ENCODE measurements at regions not wholly inside any gene's neighbourhood (a gene's known extent, or its start where the extent isn't known, plus 50 kb on each side); places are given as distances from the start of the nearest gene placed in this dataset.

- DNase-seq: peak; percentile 28
Observed at GRCh38 chr5:160175438-160176218, 53.7 kb upstream of the FABP6 start.

- no peak for DNase-seq
Observed at GRCh38 chr5:160174780-160175437, 54.4 kb upstream of the FABP6 start.

GRCh38 chr5:160174290-160174689 lies 55.0 kb upstream of the FABP6 start:
- no peak for DNase-seq

GRCh38 chr5:160171666-160172065 lies 52.4 kb upstream of the PWWP2A start:
- DNase-seq: peak; percentile 79

GRCh38 chr5:160169326-160169725 lies 50.1 kb upstream of the PWWP2A start:
- no peak for DNase-seq

All from NCI-H524 treated with DMSO at 0.1 percent for 48 hours (cell line).